PFSK-1 (cell line): ENCODE measurements at regions not wholly inside any gene's neighbourhood (a gene's known extent, or its start where the extent isn't known, plus 50 kb on each side); places are given as distances from the start of the nearest gene placed in this dataset.

ENCODE experiments used
- POLR2AphosphoS5 ChIP-seq: IDR thresholded peaks from 2 replicates; pipeline ENCODE4 v1.6.1; 2012; ENCODE audit warnings: low read depth, mild to moderate bottlenecking, control low read depth, low read length, moderate library complexity
- TAF1 ChIP-seq: IDR thresholded peaks from 2 replicates; pipeline ENCODE4 v1.6.1; 2012; ENCODE audit warnings: low read length, control low read depth, borderline replicate concordance; ENCODE audit not compliant: insufficient read depth

DNA sequence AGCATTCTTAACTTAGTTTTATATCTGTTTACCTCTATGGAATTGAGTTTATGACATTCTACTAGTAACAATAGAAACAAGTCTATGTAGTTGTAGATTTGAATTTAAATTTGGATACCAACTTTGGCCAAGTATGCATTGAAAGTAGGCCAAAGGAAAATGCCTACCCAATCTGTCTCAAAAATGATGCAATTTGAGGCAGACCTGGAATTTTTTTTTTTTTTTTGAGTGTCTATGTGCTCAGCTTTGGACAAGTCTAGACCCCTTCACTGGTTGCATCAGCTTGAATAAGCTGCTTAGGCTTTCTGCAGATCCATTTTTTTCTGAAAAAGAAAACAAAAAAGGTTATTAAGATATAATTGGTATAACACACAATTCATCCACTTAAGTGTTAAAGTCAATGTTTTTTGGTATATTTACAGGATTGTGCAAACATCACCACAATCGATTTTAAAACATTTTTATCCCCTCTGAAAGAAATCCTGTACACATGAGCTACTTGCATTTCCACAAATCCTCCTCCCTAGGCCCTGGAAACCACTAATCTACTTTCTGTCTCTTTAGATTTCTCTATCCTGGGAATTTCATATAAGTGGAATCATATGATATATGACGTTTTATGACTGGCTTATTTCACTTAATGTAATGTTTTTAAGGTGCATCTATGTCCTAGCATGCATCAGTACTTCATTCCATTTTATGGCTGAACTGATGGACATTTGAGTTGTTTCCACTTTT is 185.1 kb upstream of the CCDC68 start:
- TF ChIP-seq POLR2AphosphoS5 = no peak
- no peak for TF ChIP-seq TAF1
